22Rv1 (cell line): ENCODE measurements at regions not wholly inside any gene's neighbourhood (a gene's known extent, or its start where the extent isn't known, plus 50 kb on each side); places are given as distances from the start of the nearest gene placed in this dataset.
"Not testable (repeated sequence)": the region's sequence is repeated elsewhere in the genome, so short reads cannot be mapped to it uniquely, and the experiment has no call there.

ENCODE experiments used
- H3K27ac ChIP-seq: fragments of 450-650 bp; 2 replicates; pipeline ENCODE4 v1.5.1; 2017
- ZFX ChIP-seq: fragments of 450-650 bp; IDR thresholded peaks from 2 replicates; pipeline ENCODE4 v1.6.1; 2017; ENCODE audit warnings: antibody characterized with exemption, borderline replicate concordance
- TF ChIP-seq, protein P1 (sequence below): fragments of 450-650 bp; IDR thresholded peaks from 2 replicates; pipeline ENCODE4 v1.5.1; 2017; ENCODE audit warnings: mild to moderate bottlenecking

DNA sequence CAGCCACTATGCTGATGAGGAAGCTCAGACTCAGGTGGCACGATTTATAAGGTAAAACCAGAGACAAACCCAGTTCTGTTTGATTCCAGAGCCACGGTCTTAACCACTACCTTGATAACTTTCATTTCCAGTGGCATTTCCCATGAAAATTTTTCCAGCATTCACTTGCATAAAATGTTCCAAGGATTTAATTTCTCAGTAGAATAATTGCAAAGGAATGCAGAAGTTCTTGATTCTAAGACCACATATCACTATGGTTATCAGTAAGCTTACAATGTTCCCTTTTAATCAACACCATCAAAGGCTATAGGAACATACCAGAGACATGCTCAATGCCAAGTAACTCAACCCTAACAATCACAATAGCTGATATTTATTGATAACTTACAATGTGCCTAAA is 306.0 kb upstream of the HS3ST5 start:
- H3K27ac ChIP-seq, result no peak overlapping the region
- no peak for TF ChIP-seq ZFX
- TF ChIP-seq, protein P1, sequence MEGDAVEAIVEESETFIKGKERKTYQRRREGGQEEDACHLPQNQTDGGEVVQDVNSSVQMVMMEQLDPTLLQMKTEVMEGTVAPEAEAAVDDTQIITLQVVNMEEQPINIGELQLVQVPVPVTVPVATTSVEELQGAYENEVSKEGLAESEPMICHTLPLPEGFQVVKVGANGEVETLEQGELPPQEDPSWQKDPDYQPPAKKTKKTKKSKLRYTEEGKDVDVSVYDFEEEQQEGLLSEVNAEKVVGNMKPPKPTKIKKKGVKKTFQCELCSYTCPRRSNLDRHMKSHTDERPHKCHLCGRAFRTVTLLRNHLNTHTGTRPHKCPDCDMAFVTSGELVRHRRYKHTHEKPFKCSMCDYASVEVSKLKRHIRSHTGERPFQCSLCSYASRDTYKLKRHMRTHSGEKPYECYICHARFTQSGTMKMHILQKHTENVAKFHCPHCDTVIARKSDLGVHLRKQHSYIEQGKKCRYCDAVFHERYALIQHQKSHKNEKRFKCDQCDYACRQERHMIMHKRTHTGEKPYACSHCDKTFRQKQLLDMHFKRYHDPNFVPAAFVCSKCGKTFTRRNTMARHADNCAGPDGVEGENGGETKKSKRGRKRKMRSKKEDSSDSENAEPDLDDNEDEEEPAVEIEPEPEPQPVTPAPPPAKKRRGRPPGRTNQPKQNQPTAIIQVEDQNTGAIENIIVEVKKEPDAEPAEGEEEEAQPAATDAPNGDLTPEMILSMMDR, result no peak

- no peak overlapping the region for H3K27ac ChIP-seq
- TF ChIP-seq ZFX, result no peak
- TF ChIP-seq, protein P1, result no peak
These were observed 295.5 kb upstream of the HS3ST5 start for GRCh38 chr6:114638341-114638740.

GRCh38 chr6:114634016-114634415 is 291.2 kb upstream of the HS3ST5 start:
- H3K27ac ChIP-seq, result no peak overlapping the region
- TF ChIP-seq, protein P1, result no peak
- no peak for TF ChIP-seq ZFX

- not testable (repeated sequence) for H3K27ac ChIP-seq
These were observed 283.4 kb upstream of the HS3ST5 start for GRCh38 chr6:114626226-114626625.

- no peak overlapping the region for H3K27ac ChIP-seq
- TF ChIP-seq ZFX, result no peak
- TF ChIP-seq, protein P1, result no peak
These were observed 276.9 kb upstream of the HS3ST5 start for GRCh38 chr6:114619621-114620200.

GRCh38 chr6:114611696-114612095 is 268.9 kb upstream of the HS3ST5 start:
- no peak overlapping the region for H3K27ac ChIP-seq
- no peak for TF ChIP-seq ZFX

GRCh38 chr6:114608091-114608490 is 265.3 kb upstream of the HS3ST5 start:
- no peak overlapping the region for H3K27ac ChIP-seq
- TF ChIP-seq, protein P1, result no peak
- no peak for TF ChIP-seq ZFX

GRCh38 chr6:114605656-114606055 is 262.8 kb upstream of the HS3ST5 start:
- TF ChIP-seq, protein P1, result no peak
- no peak for TF ChIP-seq ZFX

More at GRCh38 chr6:114605656-114606055, 262.8 kb upstream of the HS3ST5 start:
- H3K27ac ChIP-seq, result no peak overlapping the region
